ENCODE measurements at regions not wholly inside any gene's neighbourhood (a gene's known extent, or its start where the extent isn't known, plus 50 kb on each side); places are given as distances from the start of the nearest gene placed in this dataset.

DNA sequence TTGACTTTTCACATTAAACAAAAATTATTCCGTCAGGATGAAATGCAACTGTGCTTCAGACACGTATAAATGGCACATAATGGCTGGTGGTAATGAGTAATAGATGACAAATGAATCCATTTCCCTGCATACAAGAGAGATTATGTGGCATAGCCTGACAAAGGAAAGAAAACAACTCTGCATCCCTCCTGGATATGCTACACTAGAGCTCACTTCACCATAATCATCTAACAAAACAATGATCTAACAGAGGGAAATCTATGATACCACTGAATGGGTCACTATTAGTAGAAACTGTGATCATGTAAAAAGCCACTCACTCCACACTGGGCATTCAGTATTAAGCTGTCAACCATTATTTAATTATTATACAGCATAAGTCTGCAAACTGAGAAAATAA lies 1498.4 kb downstream of the EFNB2 start:
- intact Hi-C loops (cut with micrococcal nuclease) = no loop called here
- H3K36me3 ChIP-seq (ENCODE audit: control insufficient read depth, insufficient read depth, low read length) = no peaks in the 10 kb centered on the region
- CTCF ChIA-PET = interaction anchor here (0.9 to 1.4 kb wide), 2 partner anchors 12 to 15 kb away, joined by 3 to 4 read pairs; no protein-coding TSS in a partner anchor

More for the DNA sequence above, 1498.4 kb downstream of the EFNB2 start:
- Histone ChIP-seq H2AFZ (replicated peaks; ENCODE audit: low read length, poor library complexity) (no peak overlapping the region), H3K23ac (ENCODE audit: low read depth, low read length) (no peak overlapping the region), H3K4me2 (ENCODE audit: low read depth, low read length) (no peak overlapping the region), H3K9me3 (ENCODE audit: control insufficient read depth, insufficient read depth, low read length) (peaks cover 7% of the 10 kb centered on the region; the same call in 1 of the 2 replicates), H2AK9ac (replicated peaks; ENCODE audit: low read depth, low read length, poor library complexity) (no peak overlapping the region), H2BK120ac (ENCODE audit: low read depth, low read length) (no peak overlapping the region), H3K9me1 (ENCODE audit: insufficient read depth, low read length) (no peaks in the 10 kb centered on the region), H3K4me3 (ENCODE audit: insufficient read depth, low read depth, low read length) (no peak overlapping the region), H3K14ac (replicated peaks; ENCODE audit: low read depth, low read length) (no peak overlapping the region), H2BK20ac (ENCODE audit: low read depth, low read length) (no peak overlapping the region), H2AK5ac (ENCODE audit: low read depth, low read length) (no peak overlapping the region), H2BK5ac (ENCODE audit: low read depth, low read length, poor library complexity, severe bottlenecking) (no peak overlapping the region), H3K4ac (ENCODE audit: low read depth, low read length) (no peak overlapping the region), H3K9ac (ENCODE audit: low read depth, low read length) (no peak overlapping the region), H3K18ac (ENCODE audit: low read depth, low read length) (no peak overlapping the region), H3K56ac (ENCODE audit: extremely low read depth, insufficient read depth, low read length) (no peak overlapping the region), H3K4me1 (ENCODE audit: control insufficient read depth, insufficient read depth, low read length) (no peaks in the 10 kb centered on the region), H4K5ac (ENCODE audit: low read depth, low read length) (no peak overlapping the region), H3K27ac (ENCODE audit: insufficient read depth, low read length) (no peak overlapping the region), H3K79me1 (ENCODE audit: low read depth in 1 of 2, low read length in 2 of 2) (no peaks in the 10 kb centered on the region), H2BK15ac (ENCODE audit: low read depth, low read length) (no peak overlapping the region), H4K91ac (ENCODE audit: insufficient read depth, low read depth, low read length) (no peak overlapping the region), H4K20me1 (ENCODE audit: insufficient read depth, low read length) (no peaks in the 10 kb centered on the region), H4K8ac (ENCODE audit: low read depth in 2 of 2, low read length in 2 of 2) (no peak overlapping the region), H3K27me3 (ENCODE audit: control insufficient read depth, insufficient read depth, low read length) (no peaks in the 10 kb centered on the region)
- TF ChIP-seq SMC3 (IDR thresholded peaks at IDR 0.05; ENCODE audit: low read depth, low read length) (no peak), RFX5 (IDR thresholded peaks at IDR 0.05; ENCODE audit: low read depth, low read length) (no peak), MXI1 (IDR thresholded peaks at IDR 0.05; ENCODE audit: borderline replicate concordance, low read depth, low read length) (no peak), FOS (IDR thresholded peaks at IDR 0.05; ENCODE audit: low read depth, low read length) (no peak), CHD1 (IDR thresholded peaks at IDR 0.05; ENCODE audit: low read depth, low read length) (no peak), POLR2A (IDR thresholded peaks at IDR 0.05; ENCODE audit: low read depth, low read length) (no peak), RAD21 (IDR thresholded peaks at IDR 0.05; ENCODE audit: low read length) (no peak)
- in situ Hi-C loops (cut with MboI; ENCODE audit: low sequenced_read_pairs) (no loop called here), dilution Hi-C loops (cut with HindIII; ENCODE audit: low sequenced_read_pairs, unreplicated experiment) (no loop called here)
- no CpG with 5 or more reads among the region's 2 CpGs for WGBS, 2 experiments (ENCODE audit: extremely low coverage in 2 of 2, insufficient read length in 1 of 2)
- BruUV-seq (replicated peaks) = no TSS peak
- POLR2A ChIA-PET (ENCODE audit: unreplicated experiment) = no interaction called here
- ATAC-seq (ENCODE audit: low read depth) (no peak), DNase-seq (no peak)

All from IMR-90 (cell line).